Kidney tubule cell (primary cell): ENCODE measurements at regions not wholly inside any gene's neighbourhood (a gene's known extent, or its start where the extent isn't known, plus 50 kb on each side); places are given as distances from the start of the nearest gene placed in this dataset.
"Not testable (repeated sequence)": the region's sequence is repeated elsewhere in the genome, so short reads cannot be mapped to it uniquely, and the experiment has no call there.

Source experiments
- DNase-seq: peaks from one replicate; pipeline ENCODE4 v3.0.0-alpha.2; 2018; ENCODE audit warnings: low spot score

GRCh38 chr13:28573595-28574373, 78.9 kb upstream of the FLT1 start:
- no peak for DNase-seq

DNA sequence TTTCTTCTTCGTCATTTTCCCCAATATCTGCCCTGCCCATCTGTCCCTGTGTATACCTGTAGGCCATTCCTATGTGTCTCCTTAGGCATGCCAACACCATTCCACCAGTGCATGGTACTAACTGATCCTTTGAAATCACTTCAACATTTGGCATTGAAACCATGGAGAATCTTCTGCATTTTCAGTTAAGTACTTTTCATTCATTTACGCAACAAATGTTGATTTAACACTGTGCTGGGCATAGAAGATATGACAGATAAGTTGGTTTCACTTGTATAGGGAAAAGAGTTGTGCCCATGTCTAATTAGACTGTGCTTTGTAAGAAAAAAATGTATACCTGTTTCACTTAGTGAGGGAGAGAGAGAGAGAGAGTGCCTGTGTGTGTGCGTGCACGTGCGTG, 77.9 kb upstream of the FLT1 start:
- no peak for DNase-seq

DNA sequence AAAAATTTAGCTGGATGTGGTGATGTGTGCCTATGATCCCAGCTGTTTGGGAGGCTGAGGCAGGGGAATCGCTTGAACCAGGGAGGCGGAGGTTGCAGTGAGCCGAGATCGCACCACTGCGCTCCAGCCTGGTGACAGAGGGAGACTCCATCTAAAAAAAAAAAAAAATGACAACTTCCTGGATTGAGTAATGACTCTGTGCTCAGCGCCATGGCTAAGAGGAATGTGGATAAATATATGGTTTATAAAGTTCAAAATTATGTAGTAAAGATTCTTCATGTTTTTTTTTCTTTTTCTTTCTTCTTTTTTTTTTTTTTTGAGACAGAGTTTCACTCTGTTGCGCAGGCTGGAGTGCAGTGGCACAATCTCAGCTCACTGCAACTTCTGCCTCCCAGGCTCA, 75.4 kb upstream of the FLT1 start:
- DNase-seq: not testable (repeated sequence)

GRCh38 chr13:28569886-28570285, 75.0 kb upstream of the FLT1 start:
- no peak for DNase-seq

DNA sequence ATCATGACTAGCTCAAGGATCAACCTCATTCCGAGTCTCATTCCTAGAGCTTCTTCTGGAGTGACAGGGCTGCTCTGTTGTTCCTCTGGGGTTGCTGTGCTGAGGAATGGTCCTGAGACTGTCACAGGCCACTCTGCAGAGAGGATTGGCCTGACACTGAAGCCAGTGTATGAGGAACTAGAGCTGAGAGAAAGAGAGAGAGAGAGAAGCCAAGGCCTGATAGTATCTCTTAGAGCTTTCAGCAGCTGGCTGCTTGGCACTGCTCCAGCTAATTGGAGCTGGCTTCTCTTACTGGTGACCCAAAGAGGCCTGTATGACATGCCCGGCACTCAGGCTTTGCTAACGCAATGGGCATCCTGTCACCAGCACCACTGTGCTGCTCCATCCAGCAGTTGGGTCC, 73.4 kb upstream of the FLT1 start:
- no peak for DNase-seq

DNA sequence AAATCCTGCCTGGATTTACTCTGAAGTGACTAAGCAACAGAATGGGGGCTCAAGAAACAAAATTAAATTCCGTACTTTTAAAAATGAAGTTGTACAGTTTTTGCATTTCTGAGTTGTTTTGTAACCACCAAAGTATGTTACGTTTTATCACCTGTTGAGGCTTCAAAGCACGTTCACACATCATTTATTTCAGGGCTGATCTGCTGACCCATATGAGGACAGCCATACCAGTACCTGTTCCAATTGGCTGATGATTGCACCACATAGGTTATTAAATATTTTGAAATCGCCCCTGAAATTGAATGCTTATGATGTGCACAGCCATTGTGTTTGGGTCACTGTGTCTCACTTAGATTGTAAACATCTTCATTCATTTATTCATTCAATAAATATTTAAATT, 72.0 kb upstream of the FLT1 start:
- no peak for DNase-seq

GRCh38 chr13:28566283-28566682, 71.4 kb upstream of the FLT1 start:
- DNase-seq: no peak

DNA sequence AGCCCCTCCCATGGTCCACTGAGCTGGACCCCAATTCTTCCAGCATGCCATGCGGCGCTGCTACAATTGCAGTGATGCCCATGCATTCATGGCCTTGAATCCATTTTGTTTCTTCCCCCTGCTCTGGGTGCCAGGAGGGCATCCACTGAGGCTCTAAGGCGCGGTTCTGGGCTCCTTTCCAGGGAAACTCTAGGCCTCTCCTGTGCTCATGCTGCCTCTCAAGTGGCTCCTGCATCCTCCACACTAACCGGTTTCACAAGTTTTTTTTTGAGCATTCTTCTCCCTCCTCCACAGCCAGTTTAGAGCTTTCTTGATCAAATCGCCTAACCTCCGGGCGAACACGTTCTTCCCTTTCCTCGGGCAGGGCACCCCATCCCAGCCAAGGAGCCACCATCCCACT, 69.1 kb upstream of the FLT1 start:
- DNase-seq: peak; percentile 26

GRCh38 chr13:28563609-28564008, 68.7 kb upstream of the FLT1 start:
- DNase-seq: no peak

- DNase-seq: no peak
These were observed 65.7 kb upstream of the FLT1 start for GRCh38 chr13:28560612-28561011.

DNA sequence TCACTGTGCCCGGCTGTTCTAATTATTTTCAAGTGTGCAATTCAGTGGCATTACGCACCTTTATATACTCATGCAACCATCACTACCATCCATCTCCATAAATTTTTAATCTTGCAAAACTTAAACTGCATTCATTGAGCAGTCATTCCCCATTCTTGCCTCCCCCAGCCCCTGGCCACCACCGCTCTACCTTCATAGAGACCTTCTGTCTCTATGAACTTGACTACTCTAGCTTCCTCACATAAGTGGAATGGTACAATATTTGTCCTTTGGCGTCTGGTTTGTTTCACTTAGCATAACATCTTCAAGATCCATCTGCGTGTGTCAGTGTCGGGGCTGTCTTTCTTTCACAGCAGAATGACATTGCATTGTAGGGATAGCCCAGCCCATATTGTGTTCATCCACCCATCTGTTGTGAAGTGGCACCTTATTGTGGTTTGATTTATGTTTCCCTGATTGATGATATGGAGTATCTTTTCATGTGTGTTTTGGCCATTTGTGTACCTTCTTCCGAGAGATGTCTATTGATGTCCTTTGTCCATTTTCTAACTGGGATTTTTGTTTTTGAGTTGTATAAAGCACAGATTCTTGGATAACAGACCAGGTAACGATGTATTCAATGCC, 64.8 kb upstream of the FLT1 start:
- no peak for DNase-seq

DNA sequence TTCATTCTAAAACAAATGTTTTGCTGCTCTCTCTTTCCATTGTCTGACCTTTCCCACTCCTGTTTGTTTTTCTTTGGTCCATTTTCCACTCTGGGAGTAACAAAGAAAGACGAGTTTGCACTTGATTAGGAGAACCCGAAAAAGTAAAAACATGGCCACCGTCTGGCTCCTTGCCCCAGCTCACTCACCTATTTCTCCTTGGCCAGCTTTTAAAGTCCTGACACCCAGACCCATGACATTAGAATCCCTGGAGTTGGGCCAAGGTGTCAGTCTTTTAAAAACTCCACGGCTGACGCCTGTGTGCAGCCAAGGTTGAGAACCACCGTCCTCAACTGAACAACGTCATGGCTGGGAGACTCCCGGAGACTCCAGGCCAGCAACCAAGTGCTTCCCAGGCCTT, 63.6 kb upstream of the FLT1 start:
- peak; percentile 81 for DNase-seq

DNA sequence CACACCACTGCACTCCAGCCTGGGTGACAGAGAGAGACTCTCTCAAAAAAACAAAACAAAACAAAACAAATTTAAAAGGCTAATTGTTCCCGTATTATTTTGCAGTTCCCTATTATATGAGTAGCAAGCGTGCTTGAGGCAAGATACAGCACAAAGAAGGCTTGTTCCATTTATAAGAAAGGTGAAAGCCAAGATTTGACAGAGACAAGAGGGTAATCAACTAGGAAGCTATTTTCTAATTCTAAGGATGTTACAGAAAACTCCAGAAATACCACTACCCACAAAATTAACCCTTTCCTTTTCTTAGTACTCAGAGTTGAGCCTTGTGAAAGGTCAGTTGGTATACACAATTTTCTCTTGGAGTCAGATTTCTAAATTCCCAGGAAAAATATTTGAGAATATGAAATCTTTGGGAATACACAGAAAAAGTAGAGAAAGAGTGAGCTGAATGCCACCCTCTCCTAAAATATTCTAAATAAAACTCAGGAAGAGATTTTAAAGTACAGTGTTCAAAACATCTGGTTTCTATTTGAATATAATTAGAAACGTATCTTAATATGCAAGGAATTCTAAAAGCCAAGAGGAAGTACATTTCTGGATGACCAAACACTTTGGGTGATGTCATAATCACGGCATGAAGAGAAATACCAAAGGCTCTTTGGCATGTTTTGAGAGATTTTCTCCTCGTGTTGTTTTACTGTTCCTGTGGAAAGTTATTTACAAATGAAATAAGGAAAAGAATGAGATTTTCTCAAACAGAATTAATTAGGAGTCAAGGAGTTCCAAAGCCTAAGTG, 63.0 kb upstream of the FLT1 start:
- peak; percentile 74 for DNase-seq

- DNase-seq: no peak
These were observed 60.2 kb upstream of the FLT1 start for GRCh38 chr13:28555096-28555495.

DNA sequence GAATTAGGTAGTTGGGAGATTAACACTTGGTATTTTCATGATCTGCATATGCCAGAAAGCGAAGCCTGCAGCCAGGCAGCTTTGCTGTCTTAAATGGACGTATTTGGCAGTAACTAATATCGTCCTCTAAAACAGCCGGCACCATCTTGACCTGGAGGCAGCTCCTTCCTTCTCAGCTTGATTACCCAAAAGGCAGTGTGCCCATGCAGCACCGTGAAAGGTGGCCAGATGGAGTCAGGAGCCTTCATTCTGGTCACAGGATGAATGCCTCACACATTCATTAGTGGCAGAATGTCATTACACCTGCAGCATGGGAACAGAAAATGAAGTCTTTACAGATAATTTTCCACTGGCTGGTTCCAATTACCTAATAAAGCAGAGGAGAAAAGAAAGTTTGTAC, 59.0 kb upstream of the FLT1 start:
- DNase-seq: no peak

- no peak for DNase-seq
These were observed 57.4 kb upstream of the FLT1 start for GRCh38 chr13:28552288-28552687.

DNA sequence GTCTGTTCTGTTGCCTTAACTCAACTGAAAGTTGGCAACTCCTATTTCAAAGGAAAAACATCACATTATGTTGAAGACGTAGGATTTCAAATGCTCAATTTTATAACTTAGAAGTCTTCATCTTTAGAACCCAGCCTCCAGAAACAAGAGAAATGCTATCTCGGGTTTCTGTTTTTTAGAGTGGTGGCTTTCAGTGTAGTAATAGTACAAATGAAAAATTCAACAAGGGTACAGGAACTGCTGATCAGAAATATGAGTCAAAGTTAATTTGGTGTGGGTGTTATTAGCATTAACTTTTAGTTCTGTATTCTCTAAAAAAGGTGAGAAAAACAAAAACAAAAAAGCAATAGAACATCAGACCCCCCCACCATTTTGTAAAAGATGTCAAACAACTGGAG, 56.6 kb upstream of the FLT1 start:
- no peak for DNase-seq

DNA sequence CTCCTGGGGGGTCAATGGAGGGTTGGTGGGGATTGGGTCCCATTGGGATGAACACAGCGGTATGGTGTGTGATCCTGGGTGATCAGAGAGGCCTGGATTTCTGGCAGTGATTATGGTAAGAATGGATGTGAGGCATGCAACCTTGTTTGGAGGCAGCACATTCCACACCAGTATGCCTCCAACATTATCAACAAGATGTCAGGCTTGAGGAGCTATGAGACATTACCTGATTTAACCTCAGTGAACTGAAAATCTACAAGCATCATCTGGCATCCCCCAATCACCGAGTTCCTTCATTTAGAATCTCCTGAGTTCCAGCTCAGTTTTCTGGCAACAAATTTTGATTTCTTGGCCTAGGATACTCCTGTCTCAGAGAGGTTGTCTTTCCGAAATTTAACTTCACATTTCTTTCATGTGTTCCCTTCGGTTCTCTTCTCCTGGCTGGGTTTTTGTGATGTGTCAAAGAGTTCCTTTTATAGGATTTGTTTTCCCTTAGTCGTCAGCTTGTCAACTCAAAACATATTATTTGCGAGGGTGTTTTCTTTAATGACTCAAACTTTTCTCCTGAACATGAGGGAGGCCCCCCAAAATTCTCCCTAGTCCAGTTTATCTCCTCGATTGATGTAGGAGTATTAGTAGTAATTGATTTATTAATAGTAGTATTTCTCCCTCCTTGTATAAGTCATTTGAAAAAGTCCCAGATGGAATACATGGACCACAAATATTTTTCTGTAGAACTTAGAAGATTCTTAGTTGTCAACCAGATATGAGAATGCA, 56.0 kb upstream of the FLT1 start:
- no peak for DNase-seq

DNA sequence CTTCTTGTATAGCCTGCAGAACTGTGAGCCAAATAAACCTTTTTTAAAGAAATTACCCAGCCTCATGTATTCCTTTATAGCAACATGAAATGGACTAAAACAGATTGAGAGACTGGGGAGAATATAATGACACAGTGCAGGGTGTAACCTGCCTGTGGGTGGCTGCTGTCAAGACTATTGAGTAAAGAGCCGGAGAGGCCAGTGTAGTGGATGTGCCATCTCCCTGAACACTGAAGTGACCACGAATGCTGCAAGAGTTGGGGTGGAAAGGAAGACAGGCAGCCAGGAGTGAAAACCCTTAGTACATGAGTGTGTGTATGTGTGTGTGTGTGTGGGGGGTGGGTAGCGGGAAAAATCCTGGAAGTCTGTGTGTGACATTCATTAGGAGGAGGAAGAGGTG, 55.2 kb upstream of the FLT1 start:
- DNase-seq: no peak

GRCh38 chr13:28548872-28549271, 53.9 kb upstream of the FLT1 start:
- no peak for DNase-seq

DNA sequence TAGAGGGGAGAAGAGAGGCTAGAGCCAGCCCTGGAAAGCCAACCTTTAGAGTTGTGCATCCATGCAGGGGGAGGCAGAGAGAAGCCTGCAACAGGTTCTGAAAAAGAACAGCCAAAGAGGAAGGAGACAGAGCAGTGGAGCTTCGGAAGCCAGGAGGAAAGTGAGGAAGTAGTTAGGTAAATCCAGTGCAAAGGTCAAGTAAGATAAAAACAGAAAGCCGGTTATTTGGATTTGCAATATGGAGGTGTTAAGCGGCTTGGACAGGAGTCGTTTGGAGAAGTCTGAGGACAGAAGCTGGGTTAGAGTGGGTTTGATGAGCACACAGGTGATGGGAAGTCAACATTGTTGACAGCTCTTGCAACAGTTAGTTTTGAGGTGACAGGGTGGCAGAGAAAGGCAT, 53.5 kb upstream of the FLT1 start:
- DNase-seq: no peak

DNA sequence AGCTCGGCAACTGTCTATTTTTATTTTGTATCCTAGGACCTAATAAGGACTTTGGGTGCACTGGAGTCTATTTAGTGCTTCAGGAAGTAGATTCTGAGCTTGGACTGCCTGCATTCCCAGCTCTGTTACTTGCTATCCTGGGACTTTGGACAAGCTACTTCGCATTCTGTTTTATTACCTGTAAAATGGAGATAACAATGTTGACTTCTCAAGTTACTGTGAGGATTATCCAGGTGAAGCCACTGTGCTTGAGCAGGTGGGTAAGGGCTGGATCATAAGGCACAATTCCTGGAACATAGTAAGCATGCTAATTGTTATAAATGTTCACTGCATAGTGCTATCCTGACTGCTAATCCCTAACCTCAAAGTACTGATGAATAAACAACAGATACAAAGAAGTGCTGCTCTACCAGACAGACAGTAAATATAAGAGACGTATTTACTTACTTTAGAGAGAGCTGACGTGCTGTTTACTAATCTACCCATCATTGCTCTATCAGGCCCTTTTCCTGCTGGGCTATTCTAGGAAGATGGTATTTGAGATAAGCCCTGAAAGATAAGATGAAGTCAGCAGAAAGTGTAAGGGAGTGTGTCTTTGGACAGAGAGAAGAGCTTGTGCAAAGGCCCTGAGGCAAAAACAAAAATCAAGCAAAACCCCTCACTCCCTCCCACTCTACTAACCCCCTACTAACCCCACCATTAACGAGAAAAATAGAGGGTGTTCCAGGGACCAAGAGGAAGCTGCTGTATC, 50.8 kb upstream of the FLT1 start:
- no peak for DNase-seq
